ENCODE measurements at regions not wholly inside any gene's neighbourhood (a gene's known extent, or its start where the extent isn't known, plus 50 kb on each side); places are given as distances from the start of the nearest gene placed in this dataset.

GRCh38 chr1:170332801-170333200 lies 187.0 kb downstream of the NTMT2 start (continued):
- TF ChIP-seq, protein P1, sequence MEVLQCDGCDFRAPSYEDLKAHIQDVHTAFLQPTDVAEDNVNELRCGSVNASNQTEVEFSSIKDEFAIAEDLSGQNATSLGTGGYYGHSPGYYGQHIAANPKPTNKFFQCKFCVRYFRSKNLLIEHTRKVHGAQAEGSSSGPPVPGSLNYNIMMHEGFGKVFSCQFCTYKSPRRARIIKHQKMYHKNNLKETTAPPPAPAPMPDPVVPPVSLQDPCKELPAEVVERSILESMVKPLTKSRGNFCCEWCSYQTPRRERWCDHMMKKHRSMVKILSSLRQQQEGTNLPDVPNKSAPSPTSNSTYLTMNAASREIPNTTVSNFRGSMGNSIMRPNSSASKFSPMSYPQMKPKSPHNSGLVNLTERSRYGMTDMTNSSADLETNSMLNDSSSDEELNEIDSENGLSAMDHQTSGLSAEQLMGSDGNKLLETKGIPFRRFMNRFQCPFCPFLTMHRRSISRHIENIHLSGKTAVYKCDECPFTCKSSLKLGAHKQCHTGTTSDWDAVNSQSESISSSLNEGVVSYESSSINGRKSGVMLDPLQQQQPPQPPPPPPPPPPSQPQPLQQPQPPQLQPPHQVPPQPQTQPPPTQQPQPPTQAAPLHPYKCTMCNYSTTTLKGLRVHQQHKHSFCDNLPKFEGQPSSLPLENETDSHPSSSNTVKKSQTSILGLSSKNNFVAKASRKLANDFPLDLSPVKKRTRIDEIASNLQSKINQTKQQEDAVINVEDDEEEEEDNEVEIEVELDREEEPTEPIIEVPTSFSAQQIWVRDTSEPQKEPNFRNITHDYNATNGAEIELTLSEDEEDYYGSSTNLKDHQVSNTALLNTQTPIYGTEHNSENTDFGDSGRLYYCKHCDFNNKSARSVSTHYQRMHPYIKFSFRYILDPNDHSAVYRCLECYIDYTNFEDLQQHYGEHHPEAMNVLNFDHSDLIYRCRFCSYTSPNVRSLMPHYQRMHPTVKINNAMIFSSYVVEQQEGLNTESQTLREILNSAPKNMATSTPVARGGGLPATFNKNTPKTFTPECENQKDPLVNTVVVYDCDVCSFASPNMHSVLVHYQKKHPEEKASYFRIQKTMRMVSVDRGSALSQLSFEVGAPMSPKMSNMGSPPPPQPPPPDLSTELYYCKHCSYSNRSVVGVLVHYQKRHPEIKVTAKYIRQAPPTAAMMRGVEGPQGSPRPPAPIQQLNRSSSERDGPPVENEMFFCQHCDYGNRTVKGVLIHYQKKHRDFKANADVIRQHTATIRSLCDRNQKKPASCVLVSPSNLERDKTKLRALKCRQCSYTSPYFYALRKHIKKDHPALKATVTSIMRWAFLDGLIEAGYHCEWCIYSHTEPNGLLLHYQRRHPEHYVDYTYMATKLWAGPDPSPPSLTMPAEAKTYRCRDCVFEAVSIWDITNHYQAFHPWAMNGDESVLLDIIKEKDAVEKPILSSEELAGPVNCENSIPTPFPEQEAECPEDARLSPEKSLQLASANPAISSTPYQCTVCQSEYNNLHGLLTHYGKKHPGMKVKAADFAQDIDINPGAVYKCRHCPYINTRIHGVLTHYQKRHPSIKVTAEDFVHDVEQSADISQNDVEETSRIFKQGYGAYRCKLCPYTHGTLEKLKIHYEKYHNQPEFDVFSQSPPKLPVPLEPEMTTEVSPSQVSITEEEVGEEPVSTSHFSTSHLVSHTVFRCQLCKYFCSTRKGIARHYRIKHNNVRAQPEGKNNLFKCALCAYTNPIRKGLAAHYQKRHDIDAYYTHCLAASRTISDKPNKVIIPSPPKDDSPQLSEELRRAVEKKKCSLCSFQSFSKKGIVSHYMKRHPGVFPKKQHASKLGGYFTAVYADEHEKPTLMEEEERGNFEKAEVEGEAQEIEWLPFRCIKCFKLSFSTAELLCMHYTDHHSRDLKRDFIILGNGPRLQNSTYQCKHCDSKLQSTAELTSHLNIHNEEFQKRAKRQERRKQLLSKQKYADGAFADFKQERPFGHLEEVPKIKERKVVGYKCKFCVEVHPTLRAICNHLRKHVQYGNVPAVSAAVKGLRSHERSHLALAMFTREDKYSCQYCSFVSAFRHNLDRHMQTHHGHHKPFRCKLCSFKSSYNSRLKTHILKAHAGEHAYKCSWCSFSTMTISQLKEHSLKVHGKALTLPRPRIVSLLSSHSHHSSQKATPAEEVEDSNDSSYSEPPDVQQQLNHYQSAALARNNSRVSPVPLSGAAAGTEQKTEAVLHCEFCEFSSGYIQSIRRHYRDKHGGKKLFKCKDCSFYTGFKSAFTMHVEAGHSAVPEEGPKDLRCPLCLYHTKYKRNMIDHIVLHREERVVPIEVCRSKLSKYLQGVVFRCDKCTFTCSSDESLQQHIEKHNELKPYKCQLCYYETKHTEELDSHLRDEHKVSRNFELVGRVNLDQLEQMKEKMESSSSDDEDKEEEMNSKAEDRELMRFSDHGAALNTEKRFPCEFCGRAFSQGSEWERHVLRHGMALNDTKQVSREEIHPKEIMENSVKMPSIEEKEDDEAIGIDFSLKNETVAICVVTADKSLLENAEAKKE (CRISPR knock-in tag; IDR thresholded peaks at IDR 0.05) = no peak
- TF ChIP-seq ZNF331 (CRISPR knock-in tag; IDR thresholded peaks at IDR 0.05; ENCODE audit: low read depth) (no peak), EZH2phosphoT487 (IDR thresholded peaks at IDR 0.05; ENCODE audit: unreplicated experiment) (no peak), EZH2 (IDR thresholded peaks at IDR 0.05; ENCODE audit: low read depth, unreplicated experiment) (no peak), NANOG (IDR thresholded peaks at IDR 0.05; ENCODE audit: borderline replicate concordance) (no peak)

- no peaks in the 10 kb centered on the region for H4K20me1 ChIP-seq (replicated peaks; ENCODE audit: insufficient read depth)
- Mint-ChIP-seq H3K27me3 (ENCODE audit: insufficient read depth, low read depth, poor library complexity) (no peaks in the 10 kb centered on the region), H3K36me3 (ENCODE audit: low read depth) (no peaks in the 10 kb centered on the region), H3K9me3 (no peaks in the 10 kb centered on the region), H3K4me1 (no peaks in the 10 kb centered on the region), H3K4me3 (no peak overlapping the region), H3K27ac (no peak overlapping the region)
- no peak for DNase-seq (ENCODE audit: low spot score)
- H2AFZ ChIP-seq = no peak overlapping the region
- no peak overlapping the region for H3K4me2 ChIP-seq
- ATAC-seq = no peak
- no peak overlapping the region for H3K4me3 ChIP-seq
- H3K9me2 ChIP-seq (ENCODE audit: insufficient read depth) = no peaks in the 10 kb centered on the region
- no peaks in the 10 kb centered on the region for H3K79me2 ChIP-seq (replicated peaks; ENCODE audit: insufficient read depth)
- no peaks in the 10 kb centered on the region for H3K4me1 ChIP-seq (ENCODE audit: insufficient read depth)
- no peaks in the 10 kb centered on the region for H3K27me3 ChIP-seq (ENCODE audit: insufficient read depth)
- H3K36me3 ChIP-seq (ENCODE audit: insufficient read depth) = no peaks in the 10 kb centered on the region
- H3K27ac ChIP-seq (ENCODE audit: low read depth) = no peak overlapping the region
- no peaks in the 10 kb centered on the region for H3F3A ChIP-seq (replicated peaks; ENCODE audit: low read depth)
- TF ChIP-seq EZH2 (IDR thresholded peaks at IDR 0.05; ENCODE audit: low read depth, unreplicated experiment) = no peak
- TF ChIP-seq, protein P2, sequence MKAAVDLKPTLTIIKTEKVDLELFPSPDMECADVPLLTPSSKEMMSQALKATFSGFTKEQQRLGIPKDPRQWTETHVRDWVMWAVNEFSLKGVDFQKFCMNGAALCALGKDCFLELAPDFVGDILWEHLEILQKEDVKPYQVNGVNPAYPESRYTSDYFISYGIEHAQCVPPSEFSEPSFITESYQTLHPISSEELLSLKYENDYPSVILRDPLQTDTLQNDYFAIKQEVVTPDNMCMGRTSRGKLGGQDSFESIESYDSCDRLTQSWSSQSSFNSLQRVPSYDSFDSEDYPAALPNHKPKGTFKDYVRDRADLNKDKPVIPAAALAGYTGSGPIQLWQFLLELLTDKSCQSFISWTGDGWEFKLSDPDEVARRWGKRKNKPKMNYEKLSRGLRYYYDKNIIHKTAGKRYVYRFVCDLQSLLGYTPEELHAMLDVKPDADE (IDR thresholded peaks at IDR 0.05) = no peak
- no peak for TF ChIP-seq ZNF114 (CRISPR knock-in tag; IDR thresholded peaks at IDR 0.05)
- TF ChIP-seq POLR2AphosphoS5 (IDR thresholded peaks at IDR 0.05; ENCODE audit: low read depth) = no peak
- no peak for TF ChIP-seq JUNB (IDR thresholded peaks at IDR 0.05; ENCODE audit: unreplicated experiment)
- TF ChIP-seq, protein P3, sequence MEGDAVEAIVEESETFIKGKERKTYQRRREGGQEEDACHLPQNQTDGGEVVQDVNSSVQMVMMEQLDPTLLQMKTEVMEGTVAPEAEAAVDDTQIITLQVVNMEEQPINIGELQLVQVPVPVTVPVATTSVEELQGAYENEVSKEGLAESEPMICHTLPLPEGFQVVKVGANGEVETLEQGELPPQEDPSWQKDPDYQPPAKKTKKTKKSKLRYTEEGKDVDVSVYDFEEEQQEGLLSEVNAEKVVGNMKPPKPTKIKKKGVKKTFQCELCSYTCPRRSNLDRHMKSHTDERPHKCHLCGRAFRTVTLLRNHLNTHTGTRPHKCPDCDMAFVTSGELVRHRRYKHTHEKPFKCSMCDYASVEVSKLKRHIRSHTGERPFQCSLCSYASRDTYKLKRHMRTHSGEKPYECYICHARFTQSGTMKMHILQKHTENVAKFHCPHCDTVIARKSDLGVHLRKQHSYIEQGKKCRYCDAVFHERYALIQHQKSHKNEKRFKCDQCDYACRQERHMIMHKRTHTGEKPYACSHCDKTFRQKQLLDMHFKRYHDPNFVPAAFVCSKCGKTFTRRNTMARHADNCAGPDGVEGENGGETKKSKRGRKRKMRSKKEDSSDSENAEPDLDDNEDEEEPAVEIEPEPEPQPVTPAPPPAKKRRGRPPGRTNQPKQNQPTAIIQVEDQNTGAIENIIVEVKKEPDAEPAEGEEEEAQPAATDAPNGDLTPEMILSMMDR (conservative IDR thresholded peaks at IDR 0.05; ENCODE audit: low read depth in 2 of 2) = no peak
- TF ChIP-seq CREB1 (CRISPR knock-in tag; IDR thresholded peaks at IDR 0.05; ENCODE audit: low read depth) = no peak
These were observed 191.7 kb downstream of the NTMT2 start for GRCh38 chr1:170337413-170337994.
